ENCODE measurements at regions not wholly inside any gene's neighbourhood (a gene's known extent, or its start where the extent isn't known, plus 50 kb on each side); places are given as distances from the start of the nearest gene placed in this dataset.

- Histone ChIP-seq H3K4me3 (ENCODE audit: low read depth, low read length, poor library complexity, severe bottlenecking) (no peak overlapping the region), H3K36me3 (ENCODE audit: insufficient read depth, low read length, poor library complexity, severe bottlenecking) (no peaks in the 10 kb centered on the region), H3K27me3 (replicated peaks; ENCODE audit: insufficient read depth, low read depth, low read length, poor library complexity) (no peaks in the 10 kb centered on the region), H3K27ac (ENCODE audit: low read depth, low read length, poor library complexity, severe bottlenecking) (no peak overlapping the region), H3K4me1 (ENCODE audit: insufficient read depth, low read length, poor library complexity, severe bottlenecking) (peaks cover 12% of the 10 kb centered on the region), H3K9me3 (ENCODE audit: low read depth, low read length, poor library complexity, severe bottlenecking) (no peaks in the 10 kb centered on the region)
- CTCF ChIA-PET, result no interaction called here
- POLR2A ChIA-PET (ENCODE audit: low non-redundant PET), result no interaction called here
- TF ChIP-seq EZH2 (IDR thresholded peaks at IDR 0.05; ENCODE audit: borderline replicate concordance, low read depth, low read length, poor library complexity, severe bottlenecking) (no peak), CTCF (conservative IDR thresholded peaks at IDR 0.05; ENCODE audit: low read depth, low read length) (no peak)
- no TSS peak for BruUV-seq (replicated peaks)
- intact Hi-C loops (cut with micrococcal nuclease; ENCODE audit: unreplicated experiment), result no loop called here
- DNase-seq (ENCODE audit: low spot score), result peak; percentile 29
These were observed 174.0 kb upstream of the LDB2 start for GRCh38 chr4:17072483-17072882.

GRCh38 chr4:17068891-17069290, 170.4 kb upstream of the LDB2 start:
- TF ChIP-seq CTCF (conservative IDR thresholded peaks at IDR 0.05; ENCODE audit: low read depth, low read length), result no peak
- TF ChIP-seq EZH2 (IDR thresholded peaks at IDR 0.05; ENCODE audit: borderline replicate concordance, low read depth, low read length, poor library complexity, severe bottlenecking), result no peak
- Histone ChIP-seq H3K9me3 (ENCODE audit: low read depth, low read length, poor library complexity, severe bottlenecking) (no peaks in the 10 kb centered on the region), H3K4me3 (ENCODE audit: low read depth, low read length, poor library complexity, severe bottlenecking) (no peak overlapping the region), H3K36me3 (ENCODE audit: insufficient read depth, low read length, poor library complexity, severe bottlenecking) (no peaks in the 10 kb centered on the region), H3K4me1 (ENCODE audit: insufficient read depth, low read length, poor library complexity, severe bottlenecking) (peaks cover 12% of the 10 kb centered on the region), H3K27me3 (replicated peaks; ENCODE audit: insufficient read depth, low read depth, low read length, poor library complexity) (no peaks in the 10 kb centered on the region), H3K27ac (ENCODE audit: low read depth, low read length, poor library complexity, severe bottlenecking) (no peak overlapping the region)
- CTCF ChIA-PET, result no interaction called here
- BruUV-seq (replicated peaks), result no TSS peak
- DNase-seq (ENCODE audit: low spot score), result no peak
- intact Hi-C loops (cut with micrococcal nuclease; ENCODE audit: unreplicated experiment), result no loop called here
- POLR2A ChIA-PET (ENCODE audit: low non-redundant PET), result no interaction called here

GRCh38 chr4:17068392-17068791, 169.9 kb upstream of the LDB2 start:
- intact Hi-C loops (cut with micrococcal nuclease; ENCODE audit: unreplicated experiment), result no loop called here
- ChIA-PET CTCF (no interaction called here), POLR2A (ENCODE audit: low non-redundant PET) (no interaction called here)

More at GRCh38 chr4:17068392-17068791, 169.9 kb upstream of the LDB2 start:
- Histone ChIP-seq H3K27me3 (replicated peaks; ENCODE audit: insufficient read depth, low read depth, low read length, poor library complexity) (no peaks in the 10 kb centered on the region), H3K4me1 (ENCODE audit: insufficient read depth, low read length, poor library complexity, severe bottlenecking) (peaks cover 12% of the 10 kb centered on the region), H3K27ac (ENCODE audit: low read depth, low read length, poor library complexity, severe bottlenecking) (no peak overlapping the region), H3K4me3 (ENCODE audit: low read depth, low read length, poor library complexity, severe bottlenecking) (no peak overlapping the region), H3K9me3 (ENCODE audit: low read depth, low read length, poor library complexity, severe bottlenecking) (no peaks in the 10 kb centered on the region), H3K36me3 (ENCODE audit: insufficient read depth, low read length, poor library complexity, severe bottlenecking) (no peaks in the 10 kb centered on the region)
- BruUV-seq (replicated peaks), result no TSS peak
- TF ChIP-seq CTCF (conservative IDR thresholded peaks at IDR 0.05; ENCODE audit: low read depth, low read length) (no peak), EZH2 (IDR thresholded peaks at IDR 0.05; ENCODE audit: borderline replicate concordance, low read depth, low read length, poor library complexity, severe bottlenecking) (no peak)
- DNase-seq (ENCODE audit: low spot score), result no peak
